ENCODE measurements at regions not wholly inside any gene's neighbourhood (a gene's known extent, or its start where the extent isn't known, plus 50 kb on each side); places are given as distances from the start of the nearest gene placed in this dataset.

- Histone ChIP-seq H3K36me3 (ENCODE audit: control insufficient read depth in 2 of 2, insufficient read depth in 1 of 2, low read length in 2 of 2) (no peaks in the 10 kb centered on the region), H3K4me3 (ENCODE audit: low read depth, low read length) (no peak overlapping the region), H3K27ac (ENCODE audit: extremely low read depth, low read depth, low read length) (no peak overlapping the region), H3K9me3 (ENCODE audit: control insufficient read depth, insufficient read depth, low read depth, low read length) (no peaks in the 10 kb centered on the region), H3K4me1 (ENCODE audit: control insufficient read depth, insufficient read depth, low read length) (no peaks in the 10 kb centered on the region)
- ChIA-PET CTCF (interaction anchor here (0.6 kb wide), 1 partner anchor 268 kb away, joined by 5 read pairs; no protein-coding TSS in a partner anchor), POLR2A (no interaction called here)
- TF ChIP-seq ZIC2 (tag by site-specific recombination; IDR thresholded peaks at IDR 0.05) (no peak), ZNF791 (tag by site-specific recombination; IDR thresholded peaks at IDR 0.05) (no peak), ZBTB26 (tag by site-specific recombination; optimal IDR thresholded peaks at IDR 0.05) (no peak), ZNF391 (tag by site-specific recombination; IDR thresholded peaks at IDR 0.05; ENCODE audit: borderline replicate concordance, low read depth) (no peak), ZBTB1 (tag by site-specific recombination; IDR thresholded peaks at IDR 0.05) (no peak), ZNF623 (tag by site-specific recombination; IDR thresholded peaks at IDR 0.05) (no peak), SCRT1 (tag by site-specific recombination; IDR thresholded peaks at IDR 0.05; ENCODE audit: borderline replicate concordance) (no peak), ZFP3 (tag by site-specific recombination; IDR thresholded peaks at IDR 0.05; ENCODE audit: low read depth) (no peak), MEIS1 (CRISPR knock-in tag; IDR thresholded peaks at IDR 0.05; ENCODE audit: borderline replicate concordance) (no peak), ZNF423 (tag by site-specific recombination; IDR thresholded peaks at IDR 0.05) (no peak), ZBTB17 (tag by site-specific recombination; IDR thresholded peaks at IDR 0.05) (no peak), ZNF658 (tag by site-specific recombination; IDR thresholded peaks at IDR 0.05) (no peak), FEZF1 (tag by site-specific recombination; IDR thresholded peaks at IDR 0.05) (no peak)
- TF ChIP-seq, protein P1, sequence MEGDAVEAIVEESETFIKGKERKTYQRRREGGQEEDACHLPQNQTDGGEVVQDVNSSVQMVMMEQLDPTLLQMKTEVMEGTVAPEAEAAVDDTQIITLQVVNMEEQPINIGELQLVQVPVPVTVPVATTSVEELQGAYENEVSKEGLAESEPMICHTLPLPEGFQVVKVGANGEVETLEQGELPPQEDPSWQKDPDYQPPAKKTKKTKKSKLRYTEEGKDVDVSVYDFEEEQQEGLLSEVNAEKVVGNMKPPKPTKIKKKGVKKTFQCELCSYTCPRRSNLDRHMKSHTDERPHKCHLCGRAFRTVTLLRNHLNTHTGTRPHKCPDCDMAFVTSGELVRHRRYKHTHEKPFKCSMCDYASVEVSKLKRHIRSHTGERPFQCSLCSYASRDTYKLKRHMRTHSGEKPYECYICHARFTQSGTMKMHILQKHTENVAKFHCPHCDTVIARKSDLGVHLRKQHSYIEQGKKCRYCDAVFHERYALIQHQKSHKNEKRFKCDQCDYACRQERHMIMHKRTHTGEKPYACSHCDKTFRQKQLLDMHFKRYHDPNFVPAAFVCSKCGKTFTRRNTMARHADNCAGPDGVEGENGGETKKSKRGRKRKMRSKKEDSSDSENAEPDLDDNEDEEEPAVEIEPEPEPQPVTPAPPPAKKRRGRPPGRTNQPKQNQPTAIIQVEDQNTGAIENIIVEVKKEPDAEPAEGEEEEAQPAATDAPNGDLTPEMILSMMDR (tag by site-specific recombination; IDR thresholded peaks at IDR 0.05), result no peak
- TF ChIP-seq, protein P2, sequence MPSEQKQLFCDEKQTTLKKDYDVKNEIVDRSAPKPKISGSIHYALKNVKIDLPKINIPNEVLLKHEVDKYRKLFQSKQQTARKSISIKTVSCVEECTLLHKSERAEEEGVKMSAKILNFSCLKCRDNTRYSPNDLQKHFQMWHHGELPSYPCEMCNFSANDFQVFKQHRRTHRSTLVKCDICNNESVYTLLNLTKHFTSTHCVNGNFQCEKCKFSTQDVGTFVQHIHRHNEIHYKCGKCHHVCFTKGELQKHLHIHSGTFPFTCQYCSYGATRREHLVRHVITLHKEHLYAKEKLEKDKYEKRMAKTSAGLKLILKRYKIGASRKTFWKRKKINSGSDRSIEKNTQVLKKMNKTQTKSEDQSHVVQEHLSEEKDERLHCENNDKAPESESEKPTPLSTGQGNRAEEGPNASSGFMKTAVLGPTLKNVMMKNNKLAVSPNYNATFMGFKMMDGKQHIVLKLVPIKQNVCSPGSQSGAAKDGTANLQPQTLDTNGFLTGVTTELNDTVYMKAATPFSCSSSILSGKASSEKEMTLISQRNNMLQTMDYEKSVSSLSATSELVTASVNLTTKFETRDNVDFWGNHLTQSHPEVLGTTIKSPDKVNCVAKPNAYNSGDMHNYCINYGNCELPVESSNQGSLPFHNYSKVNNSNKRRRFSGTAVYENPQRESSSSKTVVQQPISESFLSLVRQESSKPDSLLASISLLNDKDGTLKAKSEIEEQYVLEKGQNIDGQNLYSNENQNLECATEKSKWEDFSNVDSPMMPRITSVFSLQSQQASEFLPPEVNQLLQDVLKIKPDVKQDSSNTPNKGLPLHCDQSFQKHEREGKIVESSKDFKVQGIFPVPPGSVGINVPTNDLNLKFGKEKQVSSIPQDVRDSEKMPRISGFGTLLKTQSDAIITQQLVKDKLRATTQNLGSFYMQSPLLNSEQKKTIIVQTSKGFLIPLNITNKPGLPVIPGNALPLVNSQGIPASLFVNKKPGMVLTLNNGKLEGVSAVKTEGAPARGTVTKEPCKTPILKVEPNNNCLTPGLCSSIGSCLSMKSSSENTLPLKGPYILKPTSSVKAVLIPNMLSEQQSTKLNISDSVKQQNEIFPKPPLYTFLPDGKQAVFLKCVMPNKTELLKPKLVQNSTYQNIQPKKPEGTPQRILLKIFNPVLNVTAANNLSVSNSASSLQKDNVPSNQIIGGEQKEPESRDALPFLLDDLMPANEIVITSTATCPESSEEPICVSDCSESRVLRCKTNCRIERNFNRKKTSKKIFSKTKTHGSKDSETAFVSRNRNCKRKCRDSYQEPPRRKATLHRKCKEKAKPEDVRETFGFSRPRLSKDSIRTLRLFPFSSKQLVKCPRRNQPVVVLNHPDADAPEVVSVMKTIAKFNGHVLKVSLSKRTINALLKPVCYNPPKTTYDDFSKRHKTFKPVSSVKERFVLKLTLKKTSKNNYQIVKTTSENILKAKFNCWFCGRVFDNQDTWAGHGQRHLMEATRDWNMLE (tag by site-specific recombination; conservative IDR thresholded peaks at IDR 0.05; ENCODE audit: low read depth), result no peak
- TF ChIP-seq, protein P3, sequence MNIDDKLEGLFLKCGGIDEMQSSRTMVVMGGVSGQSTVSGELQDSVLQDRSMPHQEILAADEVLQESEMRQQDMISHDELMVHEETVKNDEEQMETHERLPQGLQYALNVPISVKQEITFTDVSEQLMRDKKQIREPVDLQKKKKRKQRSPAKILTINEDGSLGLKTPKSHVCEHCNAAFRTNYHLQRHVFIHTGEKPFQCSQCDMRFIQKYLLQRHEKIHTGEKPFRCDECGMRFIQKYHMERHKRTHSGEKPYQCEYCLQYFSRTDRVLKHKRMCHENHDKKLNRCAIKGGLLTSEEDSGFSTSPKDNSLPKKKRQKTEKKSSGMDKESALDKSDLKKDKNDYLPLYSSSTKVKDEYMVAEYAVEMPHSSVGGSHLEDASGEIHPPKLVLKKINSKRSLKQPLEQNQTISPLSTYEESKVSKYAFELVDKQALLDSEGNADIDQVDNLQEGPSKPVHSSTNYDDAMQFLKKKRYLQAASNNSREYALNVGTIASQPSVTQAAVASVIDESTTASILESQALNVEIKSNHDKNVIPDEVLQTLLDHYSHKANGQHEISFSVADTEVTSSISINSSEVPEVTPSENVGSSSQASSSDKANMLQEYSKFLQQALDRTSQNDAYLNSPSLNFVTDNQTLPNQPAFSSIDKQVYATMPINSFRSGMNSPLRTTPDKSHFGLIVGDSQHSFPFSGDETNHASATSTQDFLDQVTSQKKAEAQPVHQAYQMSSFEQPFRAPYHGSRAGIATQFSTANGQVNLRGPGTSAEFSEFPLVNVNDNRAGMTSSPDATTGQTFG (tag by site-specific recombination; IDR thresholded peaks at IDR 0.05; ENCODE audit: borderline replicate concordance), result no peak
Measured at GRCh38 chrX:20454117-20454516, 187.4 kb upstream of the RPS6KA3 start.
